CD4-positive, alpha-beta T cell treated with Interleukin-17A for 1 hour (primary cell): ENCODE measurements at regions not wholly inside any gene's neighbourhood (a gene's known extent, or its start where the extent isn't known, plus 50 kb on each side); places are given as distances from the start of the nearest gene placed in this dataset.
"Not testable (repeated sequence)": the region's sequence is repeated elsewhere in the genome, so short reads cannot be mapped to it uniquely, and the experiment has no call there.

Experiments used
- DNase-seq: peaks from one replicate; pipeline ENCODE4 v3.0.0-alpha.2; 2020

DNA sequence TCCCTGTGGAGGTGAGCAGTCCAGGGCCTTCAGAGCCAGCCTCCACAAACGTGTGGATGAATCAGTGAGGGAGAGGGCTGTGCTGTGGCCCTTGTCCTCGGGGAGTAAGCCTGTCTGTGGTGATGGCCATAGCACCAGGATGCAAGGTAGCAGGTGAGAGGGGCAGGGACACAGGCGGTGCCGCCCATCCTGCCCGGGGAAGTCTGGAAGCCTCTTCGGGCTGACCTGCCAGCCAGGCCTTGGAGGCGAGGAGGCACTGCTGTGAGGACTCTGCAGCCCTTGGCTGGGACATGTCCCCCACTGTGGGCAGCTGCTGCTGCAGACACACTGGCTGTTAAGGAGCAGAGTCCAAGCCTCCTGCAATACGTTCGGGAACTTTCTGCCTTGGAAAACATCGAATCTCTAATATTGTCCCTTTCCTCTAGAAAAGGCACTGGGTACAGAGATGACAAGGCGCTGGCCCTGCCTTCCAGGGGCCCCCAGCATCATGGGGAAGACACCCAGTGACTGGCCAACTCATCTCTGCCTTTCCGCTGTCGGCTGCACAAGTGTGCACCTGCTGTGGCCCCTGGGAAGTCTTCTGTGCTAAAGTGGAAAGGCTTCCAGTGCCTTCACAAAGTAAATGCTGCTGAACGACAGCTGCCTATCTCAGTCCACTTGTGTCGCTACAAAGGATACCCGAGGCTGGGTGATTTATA, 101.4 kb downstream of the ADRA2C start:
- no peak for DNase-seq

DNA sequence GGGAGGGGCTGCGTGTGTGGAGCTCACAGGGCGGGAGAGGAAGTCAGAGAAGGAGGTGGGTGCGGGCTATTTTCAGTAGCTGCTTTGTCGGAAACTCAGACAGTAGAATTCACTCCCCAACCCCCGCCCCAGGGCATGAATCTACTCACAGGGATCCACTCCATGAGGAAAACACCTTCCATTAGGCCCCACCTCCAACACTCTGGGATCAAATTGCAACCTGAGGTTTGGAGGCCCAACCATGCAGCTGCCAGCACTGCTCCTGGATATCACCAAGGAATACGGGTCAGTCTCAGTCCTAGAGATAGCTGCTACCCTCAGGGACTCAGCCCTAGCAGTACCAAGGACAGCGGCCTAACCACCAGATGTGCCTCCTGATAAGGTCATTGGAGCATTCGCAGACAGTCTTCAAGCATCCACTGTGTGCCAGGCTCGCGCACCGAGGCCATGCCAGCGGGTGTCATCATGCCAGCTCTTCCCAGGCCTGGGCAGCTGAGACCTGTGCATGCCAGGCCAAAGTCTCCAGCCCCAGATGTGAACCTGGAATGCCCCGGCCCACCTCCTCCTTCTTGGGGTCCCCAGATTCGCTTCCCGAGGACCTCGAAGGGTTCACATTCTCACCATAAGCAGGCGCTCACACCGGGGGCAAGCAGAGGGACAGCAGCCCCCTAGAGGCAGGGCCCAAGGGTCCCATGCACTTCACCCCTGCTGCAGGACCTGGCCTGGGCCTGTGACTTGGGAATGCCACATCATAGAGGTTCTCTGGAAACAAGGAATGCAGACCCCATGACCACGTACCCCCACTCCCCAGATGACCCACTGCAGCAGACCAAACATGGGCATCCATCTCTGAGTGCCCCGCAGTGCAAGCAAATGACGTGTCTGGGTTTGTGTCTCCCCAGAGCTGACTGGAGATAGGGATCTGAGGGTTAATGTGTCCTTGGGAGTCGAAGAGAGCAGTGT, 102.3 kb downstream of the ADRA2C start:
- DNase-seq, result no peak

DNA sequence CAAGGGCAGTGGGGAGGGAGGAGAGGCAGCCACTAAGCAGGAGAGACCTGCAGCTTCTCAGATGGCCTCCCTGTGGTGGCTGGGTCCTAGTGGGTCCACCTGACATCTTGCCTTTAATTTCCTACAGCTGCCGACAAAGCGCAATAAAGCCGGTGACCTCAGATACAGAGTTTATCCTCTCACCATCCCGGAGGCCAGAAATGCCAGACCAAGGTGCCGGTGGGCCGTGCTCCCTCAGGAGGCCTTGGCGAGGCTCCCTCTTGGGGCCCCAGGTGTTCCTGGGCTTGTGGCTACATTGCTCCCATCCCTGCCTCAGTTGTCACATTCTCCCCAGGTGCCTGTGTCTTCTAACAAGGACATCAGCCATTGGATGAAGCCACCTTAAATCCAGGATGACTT, 103.0 kb downstream of the ADRA2C start:
- DNase-seq, result no peak

DNA sequence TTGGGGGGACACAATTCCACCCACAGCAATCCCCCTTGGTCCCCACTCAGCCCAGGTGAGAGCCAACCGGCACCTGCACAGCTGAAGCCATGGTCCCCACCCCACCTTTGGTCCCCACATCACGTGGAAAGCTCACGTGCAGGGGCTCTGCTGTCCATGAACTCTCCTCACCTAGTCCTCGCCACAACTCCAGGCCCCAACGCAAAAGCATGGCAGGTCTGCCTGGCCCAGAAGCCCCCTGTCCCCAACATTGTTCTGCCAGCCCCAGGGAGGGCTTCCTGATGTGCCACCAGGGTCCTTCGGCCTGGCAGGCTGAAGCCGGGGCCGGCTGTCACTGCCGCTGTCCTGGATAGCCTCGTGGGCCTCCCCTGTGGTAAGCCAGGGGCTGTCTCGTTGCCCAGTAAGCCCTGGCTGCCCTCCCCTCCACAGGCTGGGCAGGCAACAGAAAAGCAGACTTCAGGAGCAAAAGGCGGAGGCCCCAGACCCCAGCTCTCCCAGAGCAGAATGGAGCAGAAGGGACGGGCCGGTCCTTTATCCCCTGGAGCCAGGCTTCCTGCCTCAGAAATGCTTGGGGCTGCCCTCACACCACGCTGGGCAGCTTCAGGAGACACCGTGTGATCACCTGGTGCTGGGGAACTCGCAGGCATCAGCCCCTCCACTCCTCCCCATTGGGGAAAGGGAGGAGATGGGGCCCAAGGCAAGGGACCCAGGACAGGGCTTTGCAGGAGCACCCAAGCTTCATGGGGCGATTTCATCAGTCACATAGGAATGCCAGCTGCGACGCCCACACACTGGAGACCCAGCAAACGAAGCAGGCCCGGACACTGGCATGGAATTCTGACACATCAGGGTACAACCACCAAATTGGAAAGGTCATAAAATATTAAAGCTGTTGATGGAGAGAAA, 103.7 kb downstream of the ADRA2C start:
- no peak for DNase-seq

DNA sequence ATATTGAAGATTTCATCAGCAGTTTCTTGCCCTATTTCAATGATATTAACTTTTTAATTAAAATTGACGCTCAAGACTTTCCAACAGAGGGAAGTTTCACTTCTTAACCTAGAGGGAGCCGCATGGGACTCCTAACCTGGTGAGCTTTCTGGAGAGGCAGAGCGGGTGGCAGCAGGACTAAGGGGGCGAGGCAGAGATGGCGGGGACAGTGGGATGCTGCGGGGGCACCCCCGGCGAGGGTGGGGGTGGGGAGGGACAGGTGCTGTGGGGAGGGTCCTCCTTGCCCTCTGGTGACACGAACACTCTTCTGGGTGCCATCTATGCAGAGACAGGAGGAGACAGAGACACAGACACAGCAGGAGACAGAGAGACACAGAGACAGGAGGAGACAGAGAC, 104.4 kb downstream of the ADRA2C start:
- DNase-seq, result no peak

DNA sequence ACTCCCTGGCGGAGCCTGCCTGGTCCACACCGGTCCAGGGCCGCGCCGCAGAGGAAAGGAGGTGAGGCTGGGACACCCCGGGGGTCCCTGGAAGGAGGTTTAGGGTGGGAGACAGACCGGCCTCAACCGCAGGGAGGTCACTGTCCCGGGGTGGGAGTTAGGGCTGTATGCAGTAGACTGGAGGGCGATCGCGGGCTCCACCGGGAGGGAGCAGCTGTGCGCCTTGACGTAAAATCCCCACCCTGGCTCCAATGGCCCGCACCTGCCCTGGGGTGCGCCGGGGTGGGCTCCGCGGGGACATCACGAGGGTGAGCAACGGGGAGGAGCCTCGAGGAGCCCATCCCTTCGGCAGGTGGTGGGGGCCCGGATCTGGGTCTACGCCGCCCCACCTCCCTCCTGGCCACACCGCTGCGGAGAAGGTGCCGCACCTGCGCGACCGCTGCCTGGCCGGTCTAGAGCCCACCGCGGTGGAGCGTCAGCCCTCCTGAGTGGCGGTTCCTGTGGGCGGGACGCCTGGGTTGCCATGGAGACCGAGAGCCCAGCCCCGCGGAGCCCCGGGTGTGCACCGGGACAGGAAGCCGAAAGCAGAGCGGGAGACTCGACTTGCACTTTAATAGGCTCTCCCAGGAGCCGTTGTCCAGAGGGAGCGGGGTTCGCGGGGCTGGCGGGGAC, 105.1 kb downstream of the ADRA2C start:
- DNase-seq, result peak; percentile 5

DNA sequence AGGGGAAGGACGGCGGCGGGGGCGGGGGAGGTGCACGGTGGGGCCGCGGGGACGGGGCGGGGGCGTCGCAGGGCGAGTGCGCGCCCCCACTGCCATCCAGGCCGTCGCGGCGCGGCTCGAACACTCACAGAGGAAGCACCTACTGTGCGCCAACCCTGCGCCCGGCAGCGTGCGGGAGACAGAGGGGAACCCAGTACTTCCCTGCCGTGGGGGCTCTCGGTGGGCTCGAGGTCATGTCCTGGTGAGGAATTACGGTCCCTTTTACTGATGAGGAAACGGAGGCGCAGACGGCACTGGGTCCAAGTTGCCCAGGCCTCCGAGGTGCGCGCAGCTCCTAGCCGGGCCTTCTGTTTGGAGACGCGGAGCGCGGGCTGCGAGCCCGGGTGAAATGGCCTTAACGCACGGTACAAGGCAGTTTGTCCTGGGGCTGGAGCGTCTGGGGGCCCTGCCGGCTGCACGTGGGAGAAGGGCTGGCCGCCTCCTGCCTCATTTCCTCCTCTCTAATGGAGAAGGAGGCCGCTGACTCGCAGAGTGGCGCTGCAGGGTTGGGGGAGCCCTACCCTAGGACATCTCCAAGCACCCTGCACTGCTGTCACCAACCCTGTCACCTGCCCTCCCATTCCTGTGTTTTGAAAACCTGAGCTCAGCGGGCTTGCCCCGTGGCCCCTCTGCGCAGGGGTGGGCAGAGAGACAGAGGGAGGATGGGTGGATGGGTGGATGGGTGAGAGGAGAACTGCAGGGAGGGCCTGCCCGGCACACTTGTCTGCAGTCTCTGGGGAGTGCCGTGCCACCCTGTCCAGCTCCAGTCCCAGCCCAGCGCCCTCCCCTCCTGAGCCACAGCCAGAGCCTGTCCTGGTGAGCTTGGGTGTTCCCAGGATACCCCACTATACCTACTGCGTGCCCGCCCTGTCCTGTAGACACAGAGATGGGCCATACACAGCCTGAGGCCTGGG, 106.0 kb downstream of the ADRA2C start:
- no peak for DNase-seq

DNA sequence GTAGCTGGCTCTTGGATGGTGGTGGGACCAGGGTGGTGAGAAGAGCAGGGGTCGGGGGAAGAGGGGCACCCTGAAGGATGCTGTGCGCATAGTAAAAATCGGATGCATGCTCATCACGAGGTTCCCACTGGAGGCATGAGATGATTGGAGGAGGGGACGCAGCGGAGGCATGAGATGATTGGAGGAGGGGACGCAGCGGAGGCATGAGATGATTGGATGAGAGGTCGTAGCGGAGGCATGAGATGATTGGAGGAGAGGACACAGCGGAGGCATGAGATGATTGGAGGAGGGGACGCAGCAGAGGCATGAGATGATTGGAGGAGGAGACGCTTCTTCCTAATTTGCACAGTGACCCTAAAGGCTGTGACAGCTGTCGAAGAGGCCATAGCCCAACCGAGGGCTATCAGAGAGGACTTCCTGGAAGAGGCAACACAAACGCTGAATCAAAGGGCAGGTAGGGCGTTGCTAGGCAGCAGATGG, 106.7 kb downstream of the ADRA2C start:
- DNase-seq, result no peak

DNA sequence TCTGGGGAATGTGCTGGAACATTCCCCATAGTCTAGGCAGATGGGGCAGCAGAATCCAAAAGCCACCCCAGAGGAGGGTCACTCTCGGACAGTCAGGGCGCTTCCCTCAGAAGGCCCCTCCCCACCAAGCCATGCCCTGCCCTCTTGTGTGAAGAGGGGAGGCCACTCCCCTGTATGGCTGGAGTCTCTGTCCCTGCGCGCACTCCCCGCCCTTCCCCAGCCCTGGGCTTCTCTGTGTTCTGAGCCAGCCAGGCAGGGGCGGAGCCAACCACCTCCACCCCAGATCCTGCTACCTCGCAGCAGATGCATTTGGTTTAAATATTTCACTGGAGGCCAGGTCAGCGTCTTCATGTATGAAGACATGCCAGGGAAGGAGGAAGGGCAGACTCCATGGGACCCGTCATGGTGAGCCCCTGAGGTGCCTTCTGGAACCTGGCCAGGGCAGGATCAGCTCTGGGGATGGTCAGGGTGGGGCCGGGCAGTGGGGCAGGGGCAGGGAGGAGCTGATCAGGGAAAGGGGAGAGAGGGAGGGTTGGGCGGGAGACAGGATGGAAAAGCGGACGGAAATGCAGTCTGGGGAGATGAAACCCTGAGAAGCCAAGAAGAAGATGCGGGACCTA, 107.3 kb downstream of the ADRA2C start:
- DNase-seq, result no peak

DNA sequence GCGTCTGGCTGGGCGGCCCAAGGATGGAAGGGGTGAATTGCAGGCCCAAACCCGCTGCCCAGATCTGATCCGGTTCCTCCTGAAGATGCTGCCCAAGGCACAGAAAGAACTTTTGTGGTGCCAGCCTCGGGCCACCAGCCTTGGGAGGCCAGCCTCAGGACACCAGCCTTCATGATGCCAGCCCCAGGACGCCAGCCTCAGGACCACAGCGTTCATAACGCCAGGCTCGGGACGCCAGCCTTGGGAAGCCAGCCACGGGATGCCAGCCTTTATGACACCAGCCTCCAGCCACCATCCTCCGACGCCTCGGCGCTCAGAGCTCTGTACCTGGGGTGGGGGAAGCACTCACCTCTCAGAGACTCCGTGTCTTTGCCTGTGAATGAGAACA, 107.8 kb downstream of the ADRA2C start:
- no peak for DNase-seq

DNA sequence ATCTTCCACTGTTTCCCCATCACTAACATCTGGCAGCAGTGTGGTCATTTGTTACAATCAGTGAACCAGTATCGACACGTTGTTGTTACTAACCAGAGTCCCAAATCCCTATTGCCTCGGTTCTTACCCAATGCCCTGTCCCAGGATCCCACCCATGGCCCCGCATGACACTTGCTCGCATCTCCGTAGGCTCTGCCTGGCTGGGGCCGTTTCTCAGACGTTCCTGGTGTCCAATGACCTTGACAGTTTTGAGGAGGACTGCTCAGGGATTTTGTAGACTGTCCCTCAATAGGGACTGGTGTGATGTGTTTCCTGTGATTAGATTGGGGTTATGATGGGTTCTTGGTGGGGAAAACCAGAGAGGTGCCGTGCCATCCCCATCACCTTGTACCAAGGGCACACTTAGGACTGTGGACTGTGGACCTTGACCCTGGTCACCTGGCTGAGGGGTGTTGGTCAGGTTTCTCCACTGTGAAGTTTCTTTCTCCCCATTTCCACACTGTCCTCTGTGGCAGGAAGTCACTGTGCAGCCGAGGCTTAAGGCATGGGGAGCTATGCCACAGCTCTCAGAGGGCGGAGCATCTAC, 108.4 kb downstream of the ADRA2C start:
- DNase-seq, result no peak

DNA sequence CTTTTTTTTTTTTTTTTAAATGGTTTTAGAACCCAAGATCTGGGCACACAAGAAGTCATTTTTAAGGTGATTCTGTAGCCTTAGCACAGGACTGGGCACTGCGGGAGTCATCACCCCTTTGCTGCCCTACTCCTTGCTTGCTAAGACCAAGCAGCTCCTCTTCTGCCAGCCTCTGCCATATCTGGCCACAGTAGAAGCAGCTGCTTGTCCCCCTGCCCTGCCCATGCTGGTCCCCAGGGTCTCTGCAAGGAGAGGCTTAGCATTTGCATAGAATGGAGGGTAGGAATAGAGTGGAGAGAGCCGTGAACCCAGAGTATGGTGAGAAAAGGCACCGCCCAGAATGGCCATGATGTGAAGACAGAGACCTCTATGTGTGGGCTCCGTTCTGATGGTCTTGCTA, 109.3 kb downstream of the ADRA2C start:
- no peak for DNase-seq

DNA sequence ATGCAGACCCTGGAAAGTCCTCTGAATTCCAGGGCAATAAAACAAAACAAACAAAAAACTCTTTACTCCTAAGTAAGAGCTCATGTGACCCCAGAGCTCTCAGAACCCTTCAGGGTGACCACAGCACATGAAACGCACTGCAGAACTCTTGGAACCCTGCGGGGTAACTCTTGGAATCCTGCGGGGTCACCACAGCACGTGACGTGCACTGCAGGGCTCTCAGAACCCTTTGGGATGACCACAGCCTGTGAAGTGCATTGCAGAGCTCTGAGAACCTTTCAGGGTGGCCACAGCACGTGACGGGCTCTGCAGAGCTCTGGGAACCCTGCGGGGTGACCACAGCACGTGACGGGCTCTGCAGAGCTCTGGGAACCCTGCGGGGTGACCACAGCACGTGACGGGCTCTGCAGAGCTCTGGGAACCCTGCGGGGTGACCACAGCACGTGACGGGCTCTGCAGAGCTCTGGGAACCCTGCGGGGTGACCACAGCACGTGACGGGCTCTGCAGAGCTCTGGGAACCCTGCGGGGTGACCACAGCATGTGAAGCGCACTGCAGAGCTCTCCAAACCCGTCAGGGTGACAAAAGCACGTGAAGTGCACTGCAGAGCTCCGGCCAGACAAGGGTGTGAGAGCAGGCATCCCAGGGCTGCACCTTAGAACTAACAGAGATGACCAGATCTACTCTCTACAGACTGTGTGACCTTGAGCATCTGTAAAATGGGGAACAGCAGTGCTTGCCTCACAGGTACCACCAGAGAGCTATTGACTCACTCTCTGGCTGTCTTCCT, 110.1 kb downstream of the ADRA2C start:
- DNase-seq, result not testable (repeated sequence)

DNA sequence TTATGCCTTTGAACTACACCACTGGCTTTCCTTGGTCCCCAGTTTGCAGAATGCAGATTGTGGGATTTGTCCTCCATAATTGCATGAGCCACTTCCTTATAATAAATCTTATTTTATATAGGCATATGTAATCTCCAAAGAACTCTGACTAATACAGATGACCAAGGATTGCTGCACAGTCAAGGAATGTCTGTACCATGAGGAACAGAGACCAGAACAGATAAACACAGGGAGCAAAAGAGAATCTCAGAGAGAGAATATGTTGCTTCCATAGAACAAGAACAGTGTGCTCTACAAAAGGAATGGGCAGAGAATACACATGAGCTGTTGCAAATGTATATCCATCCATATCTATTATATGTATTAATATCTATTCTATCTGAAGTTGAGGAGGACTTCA, 111.1 kb downstream of the ADRA2C start:
- no peak for DNase-seq

DNA sequence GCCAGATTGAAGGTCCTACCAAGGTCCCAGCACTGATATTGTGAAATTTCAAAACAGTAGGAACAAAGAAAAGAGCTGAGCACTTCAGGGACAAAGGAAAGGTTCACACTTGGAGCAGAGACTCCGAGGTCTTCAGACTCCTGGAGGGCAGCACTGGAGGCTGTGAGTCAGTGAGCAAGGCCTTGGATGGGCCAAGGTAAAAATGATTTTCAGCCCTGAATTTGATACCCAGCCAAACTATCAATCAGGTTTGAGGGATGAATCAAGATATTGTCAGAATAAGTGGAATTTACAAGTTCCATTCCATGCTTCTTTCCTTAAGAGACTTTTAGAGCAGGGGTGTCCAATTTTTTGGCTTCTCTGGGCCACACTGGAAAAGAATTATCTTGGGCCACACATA, 111.7 kb downstream of the ADRA2C start:
- no peak for DNase-seq

DNA sequence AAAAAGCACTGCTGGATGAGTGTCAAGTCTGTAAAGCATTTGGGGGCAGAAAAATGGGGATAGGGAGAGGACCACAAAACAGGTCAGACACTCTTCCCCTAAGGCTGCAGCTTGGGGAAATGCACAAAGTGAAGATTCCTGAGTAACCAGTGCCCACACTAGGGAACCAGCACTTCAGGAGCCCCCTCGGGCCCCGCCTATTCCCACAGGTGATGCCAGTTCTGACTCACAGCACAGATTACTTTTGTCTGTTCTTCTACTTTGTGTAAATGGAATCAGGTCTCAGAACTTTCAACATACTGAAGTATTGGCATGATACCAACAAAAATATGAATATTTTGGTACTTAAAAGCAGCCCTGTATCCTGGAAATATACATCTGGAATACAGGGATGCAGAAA, 112.5 kb downstream of the ADRA2C start:
- no peak for DNase-seq

DNA sequence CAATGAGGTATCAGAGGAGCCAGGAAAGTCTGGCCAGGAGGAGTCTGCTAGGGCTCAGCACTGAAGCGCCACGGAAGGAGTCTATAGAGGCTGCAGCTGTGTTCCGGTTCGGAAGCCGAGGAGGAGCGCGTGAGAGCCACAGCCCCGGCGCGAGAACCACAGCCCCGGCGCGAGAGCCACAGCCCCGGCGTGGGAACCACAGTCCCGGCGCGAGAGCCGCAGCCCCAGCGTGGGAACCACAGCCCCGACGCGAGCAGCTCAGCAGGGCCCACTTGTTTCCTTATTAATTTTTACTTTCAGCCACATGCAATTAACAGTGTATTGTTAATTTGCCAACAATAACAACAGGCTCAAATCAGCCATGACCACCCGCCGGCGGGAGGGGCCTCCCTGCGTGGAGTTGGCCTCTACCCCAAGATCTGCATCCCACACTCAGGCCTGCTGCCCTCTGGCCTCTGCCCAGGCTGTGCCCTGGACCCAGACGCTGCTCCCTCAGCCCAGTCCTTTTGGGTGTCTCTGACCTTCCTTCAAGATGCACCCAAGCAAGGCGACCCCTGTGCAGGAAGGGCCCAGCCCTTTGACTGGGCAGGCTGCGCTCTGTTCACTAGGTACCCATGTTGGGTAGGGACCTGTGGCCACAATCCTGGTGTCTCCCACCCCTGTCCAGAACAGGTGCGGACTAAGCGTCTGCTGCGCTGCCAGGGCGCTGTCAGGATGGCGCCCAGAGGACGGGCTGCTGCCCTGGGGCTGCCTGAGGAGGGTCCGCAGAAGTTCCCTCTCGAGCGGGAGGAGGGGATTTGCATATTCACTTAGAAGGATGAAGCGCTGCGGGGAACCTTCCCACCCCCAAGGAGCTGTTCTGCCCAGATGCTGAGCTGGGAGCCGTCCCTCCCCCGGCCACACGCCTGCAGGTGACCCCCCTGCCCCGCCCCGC, 113.8 kb downstream of the ADRA2C start:
- peak; percentile 51 for DNase-seq

DNA sequence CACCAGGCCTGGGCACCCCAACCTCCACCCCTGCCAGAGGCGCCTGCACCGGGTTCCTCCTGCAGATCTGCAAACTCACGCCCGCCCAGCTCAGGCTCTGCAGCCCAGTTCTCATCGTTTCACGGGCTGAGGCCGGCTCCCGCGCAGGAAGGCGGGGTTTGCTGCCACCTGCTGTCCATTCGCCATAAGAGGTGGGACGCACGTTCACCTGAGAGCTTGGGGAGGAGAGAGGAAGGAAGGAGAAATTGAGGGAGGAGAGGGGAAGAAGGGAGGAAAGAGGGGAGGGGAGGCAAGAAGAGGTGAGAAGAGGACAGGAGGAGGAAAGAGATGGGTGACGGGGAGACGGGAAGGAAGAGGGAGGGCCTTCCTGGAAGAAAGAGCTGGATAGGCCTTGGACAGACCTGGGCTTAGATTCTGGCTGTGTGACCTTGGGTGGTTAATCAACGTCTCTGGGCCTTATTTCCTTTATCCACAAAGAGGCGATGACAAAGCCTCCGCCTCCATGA, 114.5 kb downstream of the ADRA2C start:
- peak; percentile 68 for DNase-seq
